SK-N-SH (cell line): ENCODE measurements at regions not wholly inside any gene's neighbourhood (a gene's known extent, or its start where the extent isn't known, plus 50 kb on each side); places are given as distances from the start of the nearest gene placed in this dataset.

Experiments used
- CTCF ChIA-PET: fragments of 300-600, 350-600 bp; formaldehyde crosslinking; extraction: SDS; loops from one replicate; lab custom pipeline; 2021; lab: Yijun Ruan, JAX
- POLR2A ChIA-PET: fragments of 350-600 bp; sonication (Branson Sonifier 250); formaldehyde crosslinking; extraction: SDS; loops from one replicate; lab custom pipeline; 2020; ENCODE audit warnings: antibody characterized with exemption, inconsistent platforms; lab: Yijun Ruan, JAX
- DNase-seq: peaks from one replicate; pipeline ENCODE4 v3.0.0; 2012
- H2AFZ ChIP-seq: fragments of 200-600 bp; sonication (generic); 2 replicates; pipeline ENCODE4 v1.8.1; 2016; ENCODE audit warnings: antibody characterized with exemption, mild to moderate bottlenecking, low read depth
- H3F3A ChIP-seq: fragments of 200-600 bp; sonication (generic); replicated peaks from 2 replicates; pipeline ENCODE3; 2016; ENCODE audit warnings: antibody characterized with exemption, mild to moderate bottlenecking; ENCODE audit not compliant: insufficient read depth
- H3K27ac ChIP-seq, 2 experiments: fragments of 200-500 bp in 1 of 2; fragments of 200-600 bp in 1 of 2; sonication (Bioruptor generic) in 1 of 2; sonication (generic), shearing (Covaris generic) in 1 of 2; 2 replicates each; pipeline versions ENCODE4 v1.5.1 to v1.6.1; 2014 to 2016; ENCODE audit warnings: low read depth in 2 of 2, inconsistent platforms in 1 of 2, low read length in 1 of 2, mild to moderate bottlenecking in 1 of 2, mixed read lengths in 1 of 2
- H3K27me3 ChIP-seq: fragments of 200-600 bp; sonication (generic), shearing (Covaris generic); 2 replicates; pipeline ENCODE4 v1.6.1; 2016; ENCODE audit warnings: mixed run types; ENCODE audit not compliant: insufficient read depth
- H3K36me3 ChIP-seq, 2 experiments: fragments of 200-500 bp in 1 of 2; fragments of 200-600 bp in 1 of 2; sonication (Bioruptor generic) in 1 of 2; sonication (generic) in 1 of 2; replicated peaks in 1 of 2; 2 replicates each; pipeline versions ENCODE3 to v1.5.1; 2014 to 2016; ENCODE audit warnings: low read length in 1 of 2, mild to moderate bottlenecking in 1 of 2; ENCODE audit not compliant: insufficient read depth in 2 of 2, control insufficient read depth in 1 of 2
- H3K4me1 ChIP-seq, 2 experiments: fragments of 200-500 bp in 1 of 2; fragments of 200-600 bp in 1 of 2; sonication (Bioruptor generic) in 1 of 2; sonication (generic), shearing (Covaris generic) in 1 of 2; 2 replicates each; pipeline versions ENCODE4 v1.5.1 to v1.6.1; 2014 to 2016; ENCODE audit warnings: low read depth in 1 of 2, low read length in 1 of 2, mixed run types in 1 of 2; ENCODE audit not compliant: insufficient read depth in 2 of 2, control insufficient read depth in 1 of 2
- H3K4me2 ChIP-seq: fragments of 200-600 bp; sonication (generic), shearing (Covaris generic); 2 replicates; pipeline ENCODE4 v1.6.1; 2017; ENCODE audit warnings: mixed run types
- H3K4me3 ChIP-seq, 2 experiments: fragments of 200-500 bp in 1 of 2; fragments of 200-600 bp in 1 of 2; sonication (Bioruptor generic) in 1 of 2; sonication (generic), shearing (Covaris generic) in 1 of 2; 2 replicates each; pipeline versions ENCODE4 v1.5.1 to v1.8.1; 2014 to 2016; ENCODE audit warnings: low read depth in 2 of 2, inconsistent platforms in 1 of 2, low read length in 1 of 2, mild to moderate bottlenecking in 1 of 2, mixed read lengths in 1 of 2, moderate library complexity in 1 of 2
- H3K79me2 ChIP-seq: fragments of 200-600 bp; sonication (generic); 2 replicates; pipeline ENCODE4 v1.8.1; 2017; ENCODE audit warnings: mild to moderate bottlenecking; ENCODE audit not compliant: insufficient read depth
- H3K9ac ChIP-seq: fragments of 200-600 bp; sonication (generic); 2 replicates; pipeline ENCODE4 v1.6.1; 2017; ENCODE audit warnings: mixed run types
- H3K9me2 ChIP-seq: fragments of 200-600 bp; sonication (generic); 2 replicates; pipeline ENCODE4 v1.6.1; 2017; ENCODE audit warnings: mixed run types
- H3K9me3 ChIP-seq: fragments of 200-600 bp; sonication (generic); 2 replicates; pipeline ENCODE4 v1.6.1; 2017; ENCODE audit warnings: mixed run types, mild to moderate bottlenecking, moderate library complexity
- H4K20me1 ChIP-seq: fragments of 200-600 bp; sonication (generic); 2 replicates; pipeline ENCODE4 v1.6.1; 2017; ENCODE audit warnings: mild to moderate bottlenecking, mixed run types; ENCODE audit not compliant: insufficient read depth
- ELF1 ChIP-seq: IDR thresholded peaks from 2 replicates; pipeline ENCODE4 v1.4.0; 2012
- FOSL2 ChIP-seq: IDR thresholded peaks from 2 replicates; pipeline ENCODE4 v1.4.0; 2012; ENCODE audit warnings: low read depth, mild to moderate bottlenecking, moderate library complexity, borderline replicate concordance
- FOXM1 ChIP-seq: IDR thresholded peaks from 2 replicates; pipeline ENCODE4 v1.4.0; 2012; ENCODE audit warnings: low read depth, mild to moderate bottlenecking
- MXI1 ChIP-seq: IDR thresholded peaks from 2 replicates; pipeline ENCODE4 v1.6.1; 2012; ENCODE audit warnings: mild to moderate bottlenecking, low read depth, low read length, improper control_type of control experiment
- NRF1 ChIP-seq: IDR thresholded peaks from 2 replicates; pipeline ENCODE4 v1.6.1; 2012; ENCODE audit warnings: low read depth, mild to moderate bottlenecking, low read length
- PBX3 ChIP-seq: IDR thresholded peaks from 2 replicates; pipeline ENCODE4; 2012
- POLR2AphosphoS5 ChIP-seq: IDR thresholded peaks from 2 replicates; pipeline ENCODE4 v1.6.1; 2012; ENCODE audit warnings: low read depth, low read length
- RCOR1 ChIP-seq: fragments of 150-350 bp; IDR thresholded peaks from 2 replicates; pipeline ENCODE4 v1.6.1; 2017; ENCODE audit warnings: antibody characterized with exemption, low read length
- REST ChIP-seq: IDR thresholded peaks from 2 replicates; pipeline ENCODE4 v1.6.1; 2012; ENCODE audit warnings: mild to moderate bottlenecking, low read depth, low read length, moderate library complexity
- RFX5 ChIP-seq: IDR thresholded peaks from 2 replicates; pipeline ENCODE4 v1.6.1; 2012; ENCODE audit warnings: mild to moderate bottlenecking, improper control_type of control experiment, low read length
- SMC3 ChIP-seq: IDR thresholded peaks from 2 replicates; pipeline ENCODE4 v1.6.1; 2012; ENCODE audit warnings: low read depth, low read length, improper control_type of control experiment
- TEAD4 ChIP-seq: IDR thresholded peaks from 2 replicates; pipeline ENCODE4 v1.4.0; 2012; ENCODE audit warnings: mild to moderate bottlenecking, borderline replicate concordance; ENCODE audit not compliant: insufficient read depth
- WGBS: methylation state at CpG from one replicate; pipeline ENCODE4 v1.1.6; 2017; ENCODE audit warnings: low lambda C conversion rate; 5-methylcytosine and 5-hydroxymethylcytosine counted together
- TF ChIP-seq, protein P1 (sequence below): fragments of 200-600 bp; sonication (generic); IDR thresholded peaks from 2 replicates; pipeline ENCODE4 v1.6.1; 2017; ENCODE audit warnings: antibody characterized with exemption, mild to moderate bottlenecking, moderate library complexity

- H3K79me2 ChIP-seq: no peaks in the 10 kb centered on the region
- ChIA-PET POLR2A (no interaction called here), CTCF (no interaction called here)
- H3K9me2 ChIP-seq: no peaks in the 10 kb centered on the region
- TF ChIP-seq SMC3 (no peak), RFX5 (no peak)
- no peaks in the 10 kb centered on the region for H3F3A ChIP-seq
- H3K27me3 ChIP-seq: no peaks in the 10 kb centered on the region
- no peak overlapping the region for H3K4me2 ChIP-seq
- no peak for DNase-seq
- H3K4me1 ChIP-seq: no peaks in the 10 kb centered on the region
- WGBS: 51% methylated on average over 2 of the region's 2 CpGs
- no peaks in the 10 kb centered on the region for H3K36me3 ChIP-seq
- no peaks in the 10 kb centered on the region for H4K20me1 ChIP-seq
- H2AFZ ChIP-seq: no peak overlapping the region
- no peak overlapping the region for H3K27ac ChIP-seq
- H3K9me3 ChIP-seq: no peaks in the 10 kb centered on the region
- no peak overlapping the region for H3K4me3 ChIP-seq
- no peak overlapping the region for H3K9ac ChIP-seq
Measured at GRCh38 chr10:83176901-83177300, 962.4 kb upstream of the GHITM start.

DNA sequence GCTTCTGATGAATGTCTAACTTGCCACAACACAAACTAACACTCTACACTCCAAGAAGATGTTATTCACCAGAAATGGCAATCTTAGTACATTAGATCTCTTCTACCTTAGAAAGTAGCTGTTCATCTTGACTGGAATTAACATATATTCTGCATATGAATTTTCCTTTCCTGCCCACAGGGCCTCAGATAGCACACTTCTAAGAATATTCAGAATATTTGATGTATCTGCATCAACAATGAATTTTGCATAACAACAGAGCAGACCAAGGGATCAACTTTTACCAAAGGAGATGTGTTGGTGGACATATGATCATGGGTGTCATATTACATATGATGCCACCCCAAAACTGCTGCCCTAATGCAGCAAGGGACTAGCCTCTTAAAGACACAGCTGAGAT is 960.8 kb upstream of the GHITM start:
- no peaks in the 10 kb centered on the region for H3K36me3 ChIP-seq
- ChIA-PET CTCF (no interaction called here), POLR2A (no interaction called here)
- H3K27ac ChIP-seq: no peak overlapping the region
- no peaks in the 10 kb centered on the region for H3K9me3 ChIP-seq
- no peak for DNase-seq
- no peaks in the 10 kb centered on the region for H3K9me2 ChIP-seq
- no peak overlapping the region for H3K4me2 ChIP-seq
- no peak overlapping the region for H3K9ac ChIP-seq
- TF ChIP-seq REST (no peak), MXI1 (no peak), FOSL2 (no peak), POLR2AphosphoS5 (no peak), NRF1 (no peak), ELF1 (no peak), TEAD4 (no peak), PBX3 (no peak), SMC3 (no peak), FOXM1 (no peak), RCOR1 (no peak)
- TF ChIP-seq, protein P1, sequence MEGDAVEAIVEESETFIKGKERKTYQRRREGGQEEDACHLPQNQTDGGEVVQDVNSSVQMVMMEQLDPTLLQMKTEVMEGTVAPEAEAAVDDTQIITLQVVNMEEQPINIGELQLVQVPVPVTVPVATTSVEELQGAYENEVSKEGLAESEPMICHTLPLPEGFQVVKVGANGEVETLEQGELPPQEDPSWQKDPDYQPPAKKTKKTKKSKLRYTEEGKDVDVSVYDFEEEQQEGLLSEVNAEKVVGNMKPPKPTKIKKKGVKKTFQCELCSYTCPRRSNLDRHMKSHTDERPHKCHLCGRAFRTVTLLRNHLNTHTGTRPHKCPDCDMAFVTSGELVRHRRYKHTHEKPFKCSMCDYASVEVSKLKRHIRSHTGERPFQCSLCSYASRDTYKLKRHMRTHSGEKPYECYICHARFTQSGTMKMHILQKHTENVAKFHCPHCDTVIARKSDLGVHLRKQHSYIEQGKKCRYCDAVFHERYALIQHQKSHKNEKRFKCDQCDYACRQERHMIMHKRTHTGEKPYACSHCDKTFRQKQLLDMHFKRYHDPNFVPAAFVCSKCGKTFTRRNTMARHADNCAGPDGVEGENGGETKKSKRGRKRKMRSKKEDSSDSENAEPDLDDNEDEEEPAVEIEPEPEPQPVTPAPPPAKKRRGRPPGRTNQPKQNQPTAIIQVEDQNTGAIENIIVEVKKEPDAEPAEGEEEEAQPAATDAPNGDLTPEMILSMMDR: no peak
- H3K79me2 ChIP-seq: no peaks in the 10 kb centered on the region
- H3F3A ChIP-seq: no peaks in the 10 kb centered on the region
- no peak overlapping the region for H2AFZ ChIP-seq
- no peaks in the 10 kb centered on the region for H3K4me1 ChIP-seq
- H4K20me1 ChIP-seq: no peaks in the 10 kb centered on the region
- no peak overlapping the region for H3K4me3 ChIP-seq
- H3K27me3 ChIP-seq: no peaks in the 10 kb centered on the region
